OCI-LY3 (cell line): ENCODE measurements at regions not wholly inside any gene's neighbourhood (a gene's known extent, or its start where the extent isn't known, plus 50 kb on each side); places are given as distances from the start of the nearest gene placed in this dataset.

Source experiments
- CTCF ChIP-seq: fragments of 200-600, 300-600 bp; sonication (generic); IDR thresholded peaks from 2 replicates; pipeline ENCODE4 v1.5.1; 2014; ENCODE audit warnings: antibody characterized with exemption, low read length, low read depth
- EZH2phosphoT487 ChIP-seq: fragments of 200-600 bp; shearing (Covaris generic); IDR thresholded peaks from 2 replicates; pipeline ENCODE4 v1.6.1; 2018; ENCODE audit warnings: antibody characterized with exemption, mixed run types, low read depth

- TF ChIP-seq CTCF, result no peak
- TF ChIP-seq EZH2phosphoT487, result no peak
These were observed 127.3 kb upstream of the FLRT2 start for GRCh38 chr14:85402569-85403162.
